GM23338 (cell line): ENCODE measurements at regions not wholly inside any gene's neighbourhood (a gene's known extent, or its start where the extent isn't known, plus 50 kb on each side); places are given as distances from the start of the nearest gene placed in this dataset.

Experiments
- CTCF ChIP-seq, 2 experiments: fragments of 200-600 bp in 1 of 2; sonication (generic) in 1 of 2; conservative IDR thresholded peaks; 2 replicates each; pipeline versions ENCODE4 v1.5.1 to v1.6.1; 2016 to 2017; ENCODE audit warnings: antibody characterized with exemption in 2 of 2, low read depth in 2 of 2, mild to moderate bottlenecking in 2 of 2, moderate library complexity in 1 of 2
- ETS1 ChIP-seq: IDR thresholded peaks from 2 replicates; pipeline ENCODE4 v1.6.1; 2016; ENCODE audit warnings: antibody characterized with exemption
- EZH2 ChIP-seq: fragments of 200-600 bp; sonication (generic); IDR thresholded peaks from one replicate; pipeline ENCODE4 v1.8.0; 2017; ENCODE audit warnings: antibody characterized with exemption, mild to moderate bottlenecking, low read depth; ENCODE audit not compliant: unreplicated experiment
- EZH2phosphoT487 ChIP-seq: fragments of 200-600 bp; sonication (generic); IDR thresholded peaks from one replicate; pipeline ENCODE4 v1.8.1; 2018; ENCODE audit warnings: antibody characterized with exemption; ENCODE audit not compliant: unreplicated experiment
- NANOG ChIP-seq: IDR thresholded peaks from 2 replicates; pipeline ENCODE4 v1.6.1; 2016; ENCODE audit warnings: antibody characterized with exemption, borderline replicate concordance
- POLR2AphosphoS5 ChIP-seq: IDR thresholded peaks from 2 replicates; pipeline ENCODE4 v1.6.1; 2016; ENCODE audit warnings: antibody characterized with exemption, low read depth
- REST ChIP-seq: IDR thresholded peaks from one replicate; pipeline ENCODE4 v1.6.1; 2018; ENCODE audit warnings: antibody characterized with exemption; ENCODE audit not compliant: unreplicated experiment
- ZNF114 ChIP-seq: fragments of 250-450 bp; sonication (Bioruptor Pico); IDR thresholded peaks from 2 replicates; pipeline ENCODE4 v1.5.0; 2020; ENCODE audit warnings: mild to moderate bottlenecking, moderate library complexity

- TF ChIP-seq CTCF (conservative IDR thresholded peaks at IDR 0.05; ENCODE audit: low read depth in 2 of 2): no peak
- no peak for TF ChIP-seq EZH2
- no peak for TF ChIP-seq REST
- no peak for TF ChIP-seq ZNF114 (CRISPR knock-in tag)
- no peak for TF ChIP-seq EZH2phosphoT487
- TF ChIP-seq POLR2AphosphoS5: no peak
- no peak for TF ChIP-seq NANOG
- TF ChIP-seq ETS1: no peak
Measured at GRCh38 chr18:4593459-4593858, 138.4 kb upstream of the DLGAP1 start.
